ENCODE measurements at regions not wholly inside any gene's neighbourhood (a gene's known extent, or its start where the extent isn't known, plus 50 kb on each side); places are given as distances from the start of the nearest gene placed in this dataset.

GRCh38 chr2:191578031-191578430 lies 99.9 kb upstream of the NABP1 start:
- H3K27me3 ChIP-seq (ENCODE audit: control insufficient read depth, insufficient read depth): no peaks in the 10 kb centered on the region
- H3K27ac ChIP-seq (ENCODE audit: low read length): no peak overlapping the region
- H3K9me3 ChIP-seq (ENCODE audit: control insufficient read depth, low read length): no peaks in the 10 kb centered on the region
- WGBS: 97% methylated on average over 3 of the region's 3 CpGs
- no peak overlapping the region for H3K4me3 ChIP-seq (ENCODE audit: low read length)
- intact Hi-C loops (cut with DNase I): no loop called here
- DNase-seq: no peak
- no peak for ATAC-seq
- H3K4me1 ChIP-seq (ENCODE audit: control insufficient read depth, insufficient read depth, low read length): no peaks in the 10 kb centered on the region

- Histone ChIP-seq H3K9me3 (ENCODE audit: control insufficient read depth, low read length) (no peaks in the 10 kb centered on the region), H3K4me3 (ENCODE audit: low read length) (no peak overlapping the region), H3K4me1 (ENCODE audit: control insufficient read depth, insufficient read depth, low read length) (no peaks in the 10 kb centered on the region), H3K27ac (ENCODE audit: low read length) (no peak overlapping the region), H3K27me3 (ENCODE audit: control insufficient read depth, insufficient read depth) (no peaks in the 10 kb centered on the region)
- DNase-seq (no peak), ATAC-seq (no peak)
- intact Hi-C loops (cut with DNase I): loop anchor here in 1 of 4 donors (5.0 kb wide), 1 partner anchor 212 kb away; no protein-coding TSS in a partner anchor
- WGBS: 77% methylated on average over 4 of the region's 4 CpGs
Measured at GRCh38 chr2:191580581-191580980, 97.4 kb upstream of the NABP1 start.

DNA sequence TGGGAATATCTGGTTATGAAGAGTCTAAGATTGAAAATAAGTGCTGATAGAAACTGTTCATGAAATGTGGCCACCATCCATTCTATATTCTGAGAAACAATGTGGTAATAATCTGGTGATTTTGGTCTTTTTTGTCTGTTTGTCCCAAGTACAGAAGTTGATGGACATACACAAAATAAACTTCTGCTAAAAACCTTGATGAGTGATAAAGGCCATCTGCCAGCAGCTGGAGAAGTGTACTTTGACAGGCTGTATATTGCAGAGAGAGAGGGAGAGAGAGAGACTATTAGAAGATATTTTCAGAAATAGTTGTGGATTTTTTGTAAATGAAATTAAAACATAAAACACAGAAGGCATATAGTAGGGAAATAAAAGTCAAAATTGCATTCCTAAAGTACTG lies 96.9 kb upstream of the NABP1 start:
- Histone ChIP-seq H3K27ac (ENCODE audit: low read length) (no peak overlapping the region), H3K27me3 (ENCODE audit: control insufficient read depth, insufficient read depth) (no peaks in the 10 kb centered on the region), H3K9me3 (ENCODE audit: control insufficient read depth, low read length) (no peaks in the 10 kb centered on the region), H3K4me1 (ENCODE audit: control insufficient read depth, insufficient read depth, low read length) (no peaks in the 10 kb centered on the region), H3K4me3 (ENCODE audit: low read length) (no peak overlapping the region)
- ATAC-seq (no peak), DNase-seq (no peak)
- intact Hi-C loops (cut with DNase I): loop anchor here in 1 of 4 donors (5.0 kb wide), 1 partner anchor 211 kb away; no protein-coding TSS in a partner anchor

- intact Hi-C loops (cut with DNase I): loop anchor here in 1 of 4 donors (5.0 kb wide), 1 partner anchor 210 kb away; no protein-coding TSS in a partner anchor
Measured at GRCh38 chr2:191582355-191582754, 95.6 kb upstream of the NABP1 start.

DNA sequence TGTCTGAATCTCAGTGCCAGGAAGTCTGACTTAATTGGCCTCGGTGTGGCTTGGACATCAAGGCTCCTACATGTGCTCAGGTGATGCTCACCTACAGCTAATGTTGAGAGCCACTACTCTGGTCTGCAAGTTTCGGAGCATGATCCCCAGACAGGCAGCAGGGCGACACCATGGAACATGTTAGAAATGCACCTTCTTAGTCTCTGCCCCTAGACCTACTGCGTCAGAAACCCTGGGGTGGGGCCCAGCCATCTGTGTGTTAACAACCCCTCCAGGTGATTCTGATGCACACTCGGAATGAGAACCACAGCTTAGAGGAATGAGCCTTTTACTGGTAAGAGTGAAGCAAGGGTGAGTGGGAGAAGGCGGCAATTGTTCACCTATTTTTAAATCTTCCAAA lies 86.9 kb upstream of the NABP1 start:
- no peaks in the 10 kb centered on the region for H3K27me3 ChIP-seq (ENCODE audit: control insufficient read depth, insufficient read depth)
- no peaks in the 10 kb centered on the region for H3K4me1 ChIP-seq (ENCODE audit: control insufficient read depth, insufficient read depth, low read length)
- intact Hi-C loops (cut with DNase I): no loop called here
- WGBS: 90% methylated on average over 6 of the region's 6 CpGs
- ATAC-seq: no peak
- H3K27ac ChIP-seq (ENCODE audit: low read length): no peak overlapping the region
- H3K9me3 ChIP-seq (ENCODE audit: control insufficient read depth, low read length): no peaks in the 10 kb centered on the region
- H3K4me3 ChIP-seq (ENCODE audit: low read length): no peak overlapping the region
- no peak for DNase-seq

More at GRCh38 chr2:191582355-191582754, 95.6 kb upstream of the NABP1 start:
- no peak for ATAC-seq
- Histone ChIP-seq H3K27ac (ENCODE audit: low read length) (no peak overlapping the region), H3K9me3 (ENCODE audit: control insufficient read depth, low read length) (no peaks in the 10 kb centered on the region), H3K4me1 (ENCODE audit: control insufficient read depth, insufficient read depth, low read length) (no peaks in the 10 kb centered on the region), H3K27me3 (ENCODE audit: control insufficient read depth, insufficient read depth) (no peaks in the 10 kb centered on the region), H3K4me3 (ENCODE audit: low read length) (no peak overlapping the region)
- DNase-seq: no peak

DNA sequence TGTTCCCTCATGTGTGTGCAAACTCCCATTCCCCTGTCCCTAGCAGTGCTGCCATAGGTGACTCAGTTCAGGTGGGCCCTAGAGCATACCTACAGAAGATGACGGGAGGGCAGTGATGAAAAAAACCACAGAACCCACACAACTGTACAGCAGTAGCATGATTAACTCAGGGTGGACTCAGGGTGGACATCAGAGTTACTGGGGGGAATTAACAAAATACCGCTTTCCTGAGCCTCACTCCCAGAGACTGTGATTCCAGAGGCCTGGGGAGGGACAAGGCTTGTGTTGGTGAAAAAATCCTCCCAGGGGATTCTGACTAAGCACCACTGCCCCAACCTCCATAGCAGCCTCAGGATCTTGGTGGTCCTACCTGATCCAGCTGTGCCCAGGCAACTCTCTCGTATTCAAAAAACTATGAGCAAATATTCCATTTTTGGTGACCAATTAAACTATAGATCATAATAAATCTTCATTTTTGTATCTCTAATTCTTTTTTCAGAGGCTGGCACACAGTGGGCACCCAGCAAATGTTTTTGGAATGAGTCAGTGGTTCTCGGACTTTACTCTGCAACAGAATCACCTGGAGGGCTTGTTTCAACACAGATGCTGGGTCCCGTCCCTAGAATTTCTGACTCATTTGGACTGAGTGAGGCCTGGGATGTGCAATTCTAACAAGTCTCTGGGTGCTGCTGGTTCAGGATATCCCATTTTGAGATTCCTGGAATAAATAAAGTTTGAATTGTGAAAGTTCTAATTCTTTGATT lies 84.1 kb upstream of the NABP1 start:
- H3K9me3 ChIP-seq (ENCODE audit: control insufficient read depth, low read length): no peaks in the 10 kb centered on the region
- no peak overlapping the region for H3K27ac ChIP-seq (ENCODE audit: low read length)
- ATAC-seq (no peak), DNase-seq (no peak)
- no peak overlapping the region for H3K4me3 ChIP-seq (ENCODE audit: low read length)
- no peaks in the 10 kb centered on the region for H3K4me1 ChIP-seq (ENCODE audit: control insufficient read depth, insufficient read depth, low read length)
- 70% methylated on average over 5 of the region's 5 CpGs for WGBS
- intact Hi-C loops (cut with DNase I): no loop called here
- H3K27me3 ChIP-seq (ENCODE audit: control insufficient read depth, insufficient read depth): no peaks in the 10 kb centered on the region

GRCh38 chr2:191597186-191597751 lies 80.7 kb upstream of the NABP1 start:
- no peak overlapping the region for H3K4me3 ChIP-seq (ENCODE audit: low read length)
- no peaks in the 10 kb centered on the region for H3K27me3 ChIP-seq (ENCODE audit: control insufficient read depth, insufficient read depth)
- no peaks in the 10 kb centered on the region for H3K4me1 ChIP-seq (ENCODE audit: control insufficient read depth, insufficient read depth, low read length)
- ATAC-seq (no peak), DNase-seq (no peak)
- WGBS: 45% methylated on average over 9 of the region's 9 CpGs
- intact Hi-C loops (cut with DNase I): no loop called here
- H3K9me3 ChIP-seq (ENCODE audit: control insufficient read depth, low read length): no peaks in the 10 kb centered on the region
- H3K27ac ChIP-seq (ENCODE audit: low read length): no peak overlapping the region

GRCh38 chr2:191598296-191598695 lies 79.6 kb upstream of the NABP1 start:
- no peak overlapping the region for H3K4me3 ChIP-seq (ENCODE audit: low read length)
- no peaks in the 10 kb centered on the region for H3K9me3 ChIP-seq (ENCODE audit: control insufficient read depth, low read length)
- H3K27ac ChIP-seq (ENCODE audit: low read length): no peak overlapping the region
- DNase-seq (no peak), ATAC-seq (no peak)
- no peaks in the 10 kb centered on the region for H3K4me1 ChIP-seq (ENCODE audit: control insufficient read depth, insufficient read depth, low read length)
- no peaks in the 10 kb centered on the region for H3K27me3 ChIP-seq (ENCODE audit: control insufficient read depth, insufficient read depth)
- intact Hi-C loops (cut with DNase I): no loop called here

DNA sequence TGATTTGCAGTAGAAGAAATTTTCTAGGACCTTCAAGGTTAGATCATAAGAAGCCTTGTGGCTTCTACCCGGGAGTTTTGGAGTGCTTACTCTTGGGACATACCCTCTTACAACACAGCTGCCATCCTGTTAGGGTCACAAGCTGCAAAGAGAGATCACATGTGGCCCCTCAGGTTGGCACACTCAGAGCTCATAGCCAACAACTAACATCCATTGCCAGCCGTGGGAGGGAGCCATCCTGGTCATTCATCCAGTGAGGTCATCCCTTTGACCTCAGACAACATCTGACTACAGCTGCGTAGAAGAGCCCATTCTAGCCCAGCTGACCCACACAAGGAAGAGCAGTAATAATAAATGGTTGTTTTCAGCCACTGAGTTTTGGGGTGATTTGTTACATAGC lies 76.9 kb upstream of the NABP1 start:
- DNase-seq: no peak
- no peak overlapping the region for H3K4me3 ChIP-seq (ENCODE audit: low read length)
- no peaks in the 10 kb centered on the region for H3K4me1 ChIP-seq (ENCODE audit: control insufficient read depth, insufficient read depth, low read length)
- H3K27ac ChIP-seq (ENCODE audit: low read length): no peak overlapping the region
- no peaks in the 10 kb centered on the region for H3K9me3 ChIP-seq (ENCODE audit: control insufficient read depth, low read length)
- 82% methylated on average over 3 of the region's 3 CpGs for WGBS
- H3K27me3 ChIP-seq (ENCODE audit: control insufficient read depth, insufficient read depth): no peaks in the 10 kb centered on the region
- intact Hi-C loops (cut with DNase I): no loop called here
- ATAC-seq: no peak

- H3K4me3 ChIP-seq (ENCODE audit: low read length): no peak overlapping the region
- DNase-seq: no peak
- WGBS: 86% methylated on average over 4 of the region's 4 CpGs
- H3K4me1 ChIP-seq (ENCODE audit: control insufficient read depth, insufficient read depth, low read length): no peaks in the 10 kb centered on the region
- intact Hi-C loops (cut with DNase I): no loop called here
- no peak overlapping the region for H3K27ac ChIP-seq (ENCODE audit: low read length)
- ATAC-seq: no peak
- no peaks in the 10 kb centered on the region for H3K27me3 ChIP-seq (ENCODE audit: control insufficient read depth, insufficient read depth)
- no peaks in the 10 kb centered on the region for H3K9me3 ChIP-seq (ENCODE audit: control insufficient read depth, low read length)
Measured at GRCh38 chr2:191604154-191604553, 73.8 kb upstream of the NABP1 start.

- ATAC-seq (no peak), DNase-seq (no peak)
- 94% methylated on average over 1 of the region's 1 CpG for WGBS
- no peaks in the 10 kb centered on the region for H3K27me3 ChIP-seq (ENCODE audit: control insufficient read depth, insufficient read depth)
- no peaks in the 10 kb centered on the region for H3K4me1 ChIP-seq (ENCODE audit: control insufficient read depth, insufficient read depth, low read length)
- intact Hi-C loops (cut with DNase I): no loop called here
- no peaks in the 10 kb centered on the region for H3K9me3 ChIP-seq (ENCODE audit: control insufficient read depth, low read length)
- H3K27ac ChIP-seq (ENCODE audit: low read length): no peak overlapping the region
- H3K4me3 ChIP-seq (ENCODE audit: low read length): no peak overlapping the region
Measured at GRCh38 chr2:191607096-191607495, 70.8 kb upstream of the NABP1 start.

Data from right cardiac atrium (tissue), 5 donors.